OCI-LY3 (cell line): ENCODE measurements at regions not wholly inside any gene's neighbourhood (a gene's known extent, or its start where the extent isn't known, plus 50 kb on each side); places are given as distances from the start of the nearest gene placed in this dataset.

Experiments
- H2AFZ ChIP-seq: fragments of 200-600, 300-600 bp; shearing (Covaris generic); 2 replicates; pipeline ENCODE4 v1.6.0; 2014; ENCODE audit warnings: antibody characterized with exemption, low read depth, low read length
- H3K27ac ChIP-seq: fragments of 200-600, 300-600 bp; sonication (generic); 2 replicates; pipeline ENCODE4 v1.5.1; 2014; ENCODE audit warnings: mild to moderate bottlenecking, low read length, moderate library complexity, mixed read lengths
- H3K27me3 ChIP-seq: fragments of 200-600, 300-600 bp; sonication (generic); 2 replicates; pipeline ENCODE4 v1.6.1; 2014; ENCODE audit warnings: low read depth, low read length, mixed read lengths
- H3K36me3 ChIP-seq: fragments of 200-600, 300-600 bp; sonication (generic); replicated peaks from 2 replicates; pipeline ENCODE3; 2014; ENCODE audit warnings: low read depth, low read length, mixed read lengths
- H3K4me1 ChIP-seq: fragments of 300-600, 200-600 bp; sonication (generic); 2 replicates; pipeline ENCODE4 v1.6.1; 2014; ENCODE audit warnings: low read length, mixed read lengths
- H3K4me2 ChIP-seq: fragments of 200-600, 300-600 bp; sonication (generic); 2 replicates; pipeline ENCODE4 v1.6.1; 2014; ENCODE audit warnings: low read length, mixed read lengths
- H3K4me3 ChIP-seq: fragments of 300-600, 200-600 bp; sonication (generic); 2 replicates; pipeline ENCODE4 v1.5.1; 2014; ENCODE audit warnings: antibody characterized with exemption, mild to moderate bottlenecking, low read length, moderate library complexity
- H3K79me2 ChIP-seq: fragments of 300-600, 200-600 bp; shearing (Covaris generic); 2 replicates; pipeline ENCODE4 v1.6.1; 2014; ENCODE audit warnings: mild to moderate bottlenecking, low read length, mixed read lengths
- H3K9ac ChIP-seq: fragments of 300-600, 200-600 bp; shearing (Covaris generic); 2 replicates; pipeline ENCODE4 v1.6.0; 2014; ENCODE audit warnings: mild to moderate bottlenecking, low read length, moderate library complexity
- H3K9me3 ChIP-seq: fragments of 200-600, 300-600 bp; shearing (Covaris generic); 2 replicates; pipeline ENCODE4 v1.6.1; 2014; ENCODE audit warnings: low read length, mixed read lengths; ENCODE audit not compliant: insufficient read depth
- H4K20me1 ChIP-seq: fragments of 200-600, 300-600 bp; sonication (generic); 2 replicates; pipeline ENCODE4 v1.6.1; 2016; ENCODE audit warnings: low read length, mixed read lengths; ENCODE audit not compliant: insufficient read depth
- CTCF ChIP-seq: fragments of 200-600, 300-600 bp; sonication (generic); IDR thresholded peaks from 2 replicates; pipeline ENCODE4 v1.5.1; 2014; ENCODE audit warnings: antibody characterized with exemption, low read length, low read depth
- EZH2phosphoT487 ChIP-seq: fragments of 200-600 bp; shearing (Covaris generic); IDR thresholded peaks from 2 replicates; pipeline ENCODE4 v1.6.1; 2018; ENCODE audit warnings: antibody characterized with exemption, mixed run types, low read depth

- Histone ChIP-seq H3K9ac (no peak overlapping the region), H4K20me1 (no peaks in the 10 kb centered on the region), H3K9me3 (no peaks in the 10 kb centered on the region), H3K4me1 (peaks cover 19% of the 10 kb centered on the region), H3K36me3 (no peaks in the 10 kb centered on the region), H3K27me3 (no peaks in the 10 kb centered on the region), H3K4me3 (no peak overlapping the region), H3K4me2 (no peak overlapping the region), H2AFZ (no peak overlapping the region), H3K27ac (no peak overlapping the region), H3K79me2 (no peaks in the 10 kb centered on the region)
- TF ChIP-seq EZH2phosphoT487 (no peak), CTCF (no peak)
Observed at GRCh38 chr5:35468811-35469210, 148.9 kb upstream of the SPEF2 start.

- H3K4me2 ChIP-seq: no peak overlapping the region
- no peaks in the 10 kb centered on the region for H3K27me3 ChIP-seq
- H3K27ac ChIP-seq: no peak overlapping the region
- H3K36me3 ChIP-seq: no peaks in the 10 kb centered on the region
- H3K9ac ChIP-seq: no peak overlapping the region
- no peaks in the 10 kb centered on the region for H3K79me2 ChIP-seq
- no peaks in the 10 kb centered on the region for H3K9me3 ChIP-seq
- H4K20me1 ChIP-seq: no peaks in the 10 kb centered on the region
- TF ChIP-seq CTCF: no peak
- no peak for TF ChIP-seq EZH2phosphoT487
- no peak overlapping the region for H2AFZ ChIP-seq
- no peak overlapping the region for H3K4me3 ChIP-seq
- peaks cover 12% of the 10 kb centered on the region for H3K4me1 ChIP-seq
Observed at GRCh38 chr5:35466746-35467145, 150.9 kb upstream of the SPEF2 start.

GRCh38 chr5:35464757-35465156, 152.9 kb upstream of the SPEF2 start:
- TF ChIP-seq CTCF (no peak), EZH2phosphoT487 (no peak)
- H2AFZ ChIP-seq: no peak overlapping the region
- H3K9me3 ChIP-seq: no peaks in the 10 kb centered on the region
- H4K20me1 ChIP-seq: no peaks in the 10 kb centered on the region
- H3K4me2 ChIP-seq: no peak overlapping the region
- no peak overlapping the region for H3K9ac ChIP-seq
- H3K79me2 ChIP-seq: no peaks in the 10 kb centered on the region
- H3K4me1 ChIP-seq: no peaks in the 10 kb centered on the region
- H3K27me3 ChIP-seq: no peaks in the 10 kb centered on the region
- no peaks in the 10 kb centered on the region for H3K36me3 ChIP-seq
- H3K27ac ChIP-seq: no peak overlapping the region
- no peak overlapping the region for H3K4me3 ChIP-seq

GRCh38 chr5:35461530-35461929, 156.1 kb upstream of the SPEF2 start:
- Histone ChIP-seq H3K4me3 (no peak overlapping the region), H3K4me1 (no peaks in the 10 kb centered on the region), H2AFZ (no peak overlapping the region), H3K9ac (no peak overlapping the region), H3K36me3 (no peaks in the 10 kb centered on the region), H3K27ac (no peak overlapping the region), H3K27me3 (no peaks in the 10 kb centered on the region), H3K4me2 (no peak overlapping the region), H3K9me3 (no peaks in the 10 kb centered on the region), H4K20me1 (no peaks in the 10 kb centered on the region), H3K79me2 (no peaks in the 10 kb centered on the region)
- TF ChIP-seq EZH2phosphoT487 (no peak), CTCF (no peak)
